ENCODE measurements at regions not wholly inside any gene's neighbourhood (a gene's known extent, or its start where the extent isn't known, plus 50 kb on each side); places are given as distances from the start of the nearest gene placed in this dataset.
A peak's percentile ranks its signal among the peaks of the same experiment; 100 is the strongest.

DNA sequence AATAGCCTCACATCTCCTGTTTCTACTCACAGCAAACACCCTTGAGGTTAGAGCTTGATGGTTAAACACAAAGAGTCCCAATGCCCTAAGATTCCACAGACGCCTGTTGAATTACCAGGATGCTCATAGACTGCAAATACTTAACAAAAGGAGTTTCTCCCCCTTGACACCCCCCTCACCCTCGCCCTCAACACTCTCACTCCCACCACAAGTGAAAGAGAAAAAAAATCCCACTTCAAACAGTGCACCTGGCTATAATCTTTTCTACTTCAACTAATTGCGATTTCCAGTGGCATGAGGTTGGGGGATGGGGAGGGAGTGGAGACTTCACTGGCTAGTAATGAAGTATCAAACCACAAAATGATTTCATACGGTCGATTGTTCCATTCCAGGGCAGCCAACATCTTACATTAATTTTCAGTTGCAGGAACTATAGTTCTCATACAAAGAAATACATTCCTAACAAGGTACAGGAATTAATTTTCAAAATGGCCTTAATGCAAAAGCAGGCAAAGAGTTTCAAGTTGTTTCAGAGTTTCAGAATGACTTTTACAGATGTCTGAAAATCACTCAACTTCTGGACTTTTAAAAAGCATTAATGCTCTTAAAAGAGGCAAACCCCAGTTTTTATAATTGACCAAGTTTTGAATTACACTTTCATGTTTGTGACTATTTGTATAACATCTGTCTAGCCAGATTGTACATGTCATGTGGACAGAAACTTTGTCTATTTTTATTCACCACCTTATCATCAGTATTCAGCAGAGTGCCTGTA lies 390.7 kb downstream of the C12orf75 start (continued):
- TF ChIP-seq, protein P1, sequence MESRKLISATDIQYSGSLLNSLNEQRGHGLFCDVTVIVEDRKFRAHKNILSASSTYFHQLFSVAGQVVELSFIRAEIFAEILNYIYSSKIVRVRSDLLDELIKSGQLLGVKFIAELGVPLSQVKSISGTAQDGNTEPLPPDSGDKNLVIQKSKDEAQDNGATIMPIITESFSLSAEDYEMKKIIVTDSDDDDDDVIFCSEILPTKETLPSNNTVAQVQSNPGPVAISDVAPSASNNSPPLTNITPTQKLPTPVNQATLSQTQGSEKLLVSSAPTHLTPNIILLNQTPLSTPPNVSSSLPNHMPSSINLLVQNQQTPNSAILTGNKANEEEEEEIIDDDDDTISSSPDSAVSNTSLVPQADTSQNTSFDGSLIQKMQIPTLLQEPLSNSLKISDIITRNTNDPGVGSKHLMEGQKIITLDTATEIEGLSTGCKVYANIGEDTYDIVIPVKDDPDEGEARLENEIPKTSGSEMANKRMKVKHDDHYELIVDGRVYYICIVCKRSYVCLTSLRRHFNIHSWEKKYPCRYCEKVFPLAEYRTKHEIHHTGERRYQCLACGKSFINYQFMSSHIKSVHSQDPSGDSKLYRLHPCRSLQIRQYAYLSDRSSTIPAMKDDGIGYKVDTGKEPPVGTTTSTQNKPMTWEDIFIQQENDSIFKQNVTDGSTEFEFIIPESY (IDR thresholded peaks at IDR 0.05), result no peak
- TF ChIP-seq NFXL1 (IDR thresholded peaks at IDR 0.05; ENCODE audit: borderline replicate concordance), result no peak
- TF ChIP-seq, protein P2, sequence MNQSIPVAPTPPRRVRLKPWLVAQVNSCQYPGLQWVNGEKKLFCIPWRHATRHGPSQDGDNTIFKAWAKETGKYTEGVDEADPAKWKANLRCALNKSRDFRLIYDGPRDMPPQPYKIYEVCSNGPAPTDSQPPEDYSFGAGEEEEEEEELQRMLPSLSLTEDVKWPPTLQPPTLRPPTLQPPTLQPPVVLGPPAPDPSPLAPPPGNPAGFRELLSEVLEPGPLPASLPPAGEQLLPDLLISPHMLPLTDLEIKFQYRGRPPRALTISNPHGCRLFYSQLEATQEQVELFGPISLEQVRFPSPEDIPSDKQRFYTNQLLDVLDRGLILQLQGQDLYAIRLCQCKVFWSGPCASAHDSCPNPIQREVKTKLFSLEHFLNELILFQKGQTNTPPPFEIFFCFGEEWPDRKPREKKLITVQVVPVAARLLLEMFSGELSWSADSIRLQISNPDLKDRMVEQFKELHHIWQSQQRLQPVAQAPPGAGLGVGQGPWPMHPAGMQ (IDR thresholded peaks at IDR 0.05; ENCODE audit: borderline replicate concordance), result no peak
- TF ChIP-seq, protein P3, sequence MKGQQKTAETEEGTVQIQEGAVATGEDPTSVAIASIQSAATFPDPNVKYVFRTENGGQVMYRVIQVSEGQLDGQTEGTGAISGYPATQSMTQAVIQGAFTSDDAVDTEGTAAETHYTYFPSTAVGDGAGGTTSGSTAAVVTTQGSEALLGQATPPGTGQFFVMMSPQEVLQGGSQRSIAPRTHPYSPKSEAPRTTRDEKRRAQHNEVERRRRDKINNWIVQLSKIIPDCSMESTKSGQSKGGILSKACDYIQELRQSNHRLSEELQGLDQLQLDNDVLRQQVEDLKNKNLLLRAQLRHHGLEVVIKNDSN (IDR thresholded peaks at IDR 0.05; ENCODE audit: borderline replicate concordance, extremely low read length, insufficient read depth, low read depth, low read length), result no peak
- no peak for TF ChIP-seq JUND (IDR thresholded peaks at IDR 0.05; ENCODE audit: low read depth, low read length)
- TF ChIP-seq, protein P4, sequence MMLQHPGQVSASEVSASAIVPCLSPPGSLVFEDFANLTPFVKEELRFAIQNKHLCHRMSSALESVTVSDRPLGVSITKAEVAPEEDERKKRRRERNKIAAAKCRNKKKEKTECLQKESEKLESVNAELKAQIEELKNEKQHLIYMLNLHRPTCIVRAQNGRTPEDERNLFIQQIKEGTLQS (IDR thresholded peaks at IDR 0.05; ENCODE audit: borderline replicate concordance, extremely low read depth, low read depth, low read length), result no peak
- TF ChIP-seq, protein P5, sequence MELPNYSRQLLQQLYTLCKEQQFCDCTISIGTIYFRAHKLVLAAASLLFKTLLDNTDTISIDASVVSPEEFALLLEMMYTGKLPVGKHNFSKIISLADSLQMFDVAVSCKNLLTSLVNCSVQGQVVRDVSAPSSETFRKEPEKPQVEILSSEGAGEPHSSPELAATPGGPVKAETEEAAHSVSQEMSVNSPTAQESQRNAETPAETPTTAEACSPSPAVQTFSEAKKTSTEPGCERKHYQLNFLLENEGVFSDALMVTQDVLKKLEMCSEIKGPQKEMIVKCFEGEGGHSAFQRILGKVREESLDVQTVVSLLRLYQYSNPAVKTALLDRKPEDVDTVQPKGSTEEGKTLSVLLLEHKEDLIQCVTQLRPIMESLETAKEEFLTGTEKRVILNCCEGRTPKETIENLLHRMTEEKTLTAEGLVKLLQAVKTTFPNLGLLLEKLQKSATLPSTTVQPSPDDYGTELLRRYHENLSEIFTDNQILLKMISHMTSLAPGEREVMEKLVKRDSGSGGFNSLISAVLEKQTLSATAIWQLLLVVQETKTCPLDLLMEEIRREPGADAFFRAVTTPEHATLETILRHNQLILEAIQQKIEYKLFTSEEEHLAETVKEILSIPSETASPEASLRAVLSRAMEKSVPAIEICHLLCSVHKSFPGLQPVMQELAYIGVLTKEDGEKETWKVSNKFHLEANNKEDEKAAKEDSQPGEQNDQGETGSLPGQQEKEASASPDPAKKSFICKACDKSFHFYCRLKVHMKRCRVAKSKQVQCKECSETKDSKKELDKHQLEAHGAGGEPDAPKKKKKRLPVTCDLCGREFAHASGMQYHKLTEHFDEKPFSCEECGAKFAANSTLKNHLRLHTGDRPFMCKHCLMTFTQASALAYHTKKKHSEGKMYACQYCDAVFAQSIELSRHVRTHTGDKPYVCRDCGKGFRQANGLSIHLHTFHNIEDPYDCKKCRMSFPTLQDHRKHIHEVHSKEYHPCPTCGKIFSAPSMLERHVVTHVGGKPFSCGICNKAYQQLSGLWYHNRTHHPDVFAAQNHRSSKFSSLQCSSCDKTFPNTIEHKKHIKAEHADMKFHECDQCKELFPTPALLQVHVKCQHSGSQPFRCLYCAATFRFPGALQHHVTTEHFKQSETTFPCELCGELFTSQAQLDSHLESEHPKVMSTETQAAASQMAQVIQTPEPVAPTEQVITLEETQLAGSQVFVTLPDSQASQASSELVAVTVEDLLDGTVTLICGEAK (IDR thresholded peaks at IDR 0.05; ENCODE audit: borderline replicate concordance), result no peak
- no peak for TF ChIP-seq CHD4 (IDR thresholded peaks at IDR 0.05)
- TF ChIP-seq GABPA (IDR thresholded peaks at IDR 0.05; ENCODE audit: low read depth), result no peak
- no peak for TF ChIP-seq BMI1 (IDR thresholded peaks at IDR 0.05; ENCODE audit: borderline replicate concordance)
- no peak for TF ChIP-seq NFYA (IDR thresholded peaks at IDR 0.05; ENCODE audit: borderline replicate concordance, low read depth, low read length)
- 0 out of 2 replicates have a peak, but pooled peaks have one; percentile 15 for TF ChIP-seq FOXM1 (IDR thresholded peaks at IDR 0.05; ENCODE audit: low read depth, low read length)
- no peak for TF ChIP-seq TCF3 (IDR thresholded peaks at IDR 0.05; ENCODE audit: borderline replicate concordance, insufficient read depth, low read depth, low read length)
- TF ChIP-seq ATF7 (IDR thresholded peaks at IDR 0.05; ENCODE audit: low read depth), result peak; percentile 15; the same call in 1 of the 2 replicates
- TF ChIP-seq EED (IDR thresholded peaks at IDR 0.05; ENCODE audit: low read depth), result no peak
- TF ChIP-seq, protein P6, sequence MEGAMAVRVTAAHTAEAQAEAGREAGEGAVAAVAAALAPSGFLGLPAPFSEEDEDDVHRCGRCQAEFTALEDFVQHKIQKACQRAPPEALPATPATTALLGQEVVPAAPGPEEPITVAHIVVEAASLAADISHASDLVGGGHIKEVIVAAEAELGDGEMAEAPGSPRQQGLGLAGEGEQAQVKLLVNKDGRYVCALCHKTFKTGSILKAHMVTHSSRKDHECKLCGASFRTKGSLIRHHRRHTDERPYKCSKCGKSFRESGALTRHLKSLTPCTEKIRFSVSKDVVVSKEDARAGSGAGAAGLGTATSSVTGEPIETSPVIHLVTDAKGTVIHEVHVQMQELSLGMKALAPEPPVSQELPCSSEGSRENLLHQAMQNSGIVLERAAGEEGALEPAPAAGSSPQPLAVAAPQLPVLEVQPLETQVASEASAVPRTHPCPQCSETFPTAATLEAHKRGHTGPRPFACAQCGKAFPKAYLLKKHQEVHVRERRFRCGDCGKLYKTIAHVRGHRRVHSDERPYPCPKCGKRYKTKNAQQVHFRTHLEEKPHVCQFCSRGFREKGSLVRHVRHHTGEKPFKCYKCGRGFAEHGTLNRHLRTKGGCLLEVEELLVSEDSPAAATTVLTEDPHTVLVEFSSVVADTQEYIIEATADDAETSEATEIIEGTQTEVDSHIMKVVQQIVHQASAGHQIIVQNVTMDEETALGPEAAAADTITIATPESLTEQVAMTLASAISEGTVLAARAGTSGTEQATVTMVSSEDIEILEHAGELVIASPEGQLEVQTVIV (IDR thresholded peaks at IDR 0.05; ENCODE audit: borderline replicate concordance, partially characterized antibody), result no peak
